NOMO-1 treated with DMSO at 0.1 percent for 48 hours (cell line): ENCODE measurements at regions not wholly inside any gene's neighbourhood (a gene's known extent, or its start where the extent isn't known, plus 50 kb on each side); places are given as distances from the start of the nearest gene placed in this dataset.

Source experiments
- DNase-seq: peaks from one replicate; lab custom pipeline; 2025; ENCODE audit not compliant: unreplicated experiment; lab: John Stamatoyannopoulos, UW

- no peak for DNase-seq
Measured at GRCh38 chr15:93180656-93181055, 91.6 kb upstream of the RGMA start.

DNA sequence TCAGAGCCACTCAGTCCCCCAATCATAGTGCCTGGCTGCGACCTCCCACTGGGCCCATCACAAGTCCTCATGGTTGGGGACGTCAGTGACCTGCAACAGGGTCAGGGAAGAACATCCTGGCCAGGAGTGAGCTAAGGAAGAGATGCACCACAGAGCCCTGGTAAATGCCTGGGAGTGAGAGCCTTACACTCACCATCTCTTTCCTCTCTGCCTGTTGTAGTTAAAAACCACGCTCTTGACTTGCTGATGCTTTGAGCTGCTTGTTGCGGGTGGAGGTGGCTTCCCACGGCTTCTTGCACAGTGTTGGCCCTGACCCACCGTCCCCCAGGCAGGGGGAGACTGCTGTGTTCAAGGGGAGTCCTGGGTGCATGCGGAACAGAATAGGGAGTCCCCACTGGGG is 91.1 kb upstream of the RGMA start:
- no peak for DNase-seq

- DNase-seq, result no peak
Measured at GRCh38 chr15:93179700-93180102, 90.7 kb upstream of the RGMA start.

- peak; percentile 96 for DNase-seq
Measured at GRCh38 chr15:93179072-93179471, 90.1 kb upstream of the RGMA start.

DNA sequence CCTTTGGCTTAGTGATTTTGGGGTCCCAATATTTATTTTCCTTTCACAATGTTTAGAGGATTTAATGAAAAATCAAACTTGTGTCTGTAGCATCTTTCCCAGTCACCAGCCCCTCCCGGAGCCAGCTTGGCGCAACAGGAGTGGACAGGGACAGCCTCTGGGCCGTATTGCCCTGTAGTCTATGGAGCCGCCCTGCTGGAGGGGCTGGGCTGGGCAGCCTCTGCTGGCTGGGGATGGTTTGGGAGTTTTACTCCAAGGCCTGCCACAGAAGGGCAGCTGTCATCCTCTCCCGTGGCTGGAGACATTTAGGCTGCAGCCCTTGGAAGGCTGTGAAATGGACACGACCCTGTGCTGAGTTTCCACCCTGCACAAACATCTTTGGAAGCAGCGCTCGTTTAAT is 89.4 kb upstream of the RGMA start:
- no peak for DNase-seq

GRCh38 chr15:93176065-93176464 is 87.1 kb upstream of the RGMA start:
- DNase-seq, result no peak

DNA sequence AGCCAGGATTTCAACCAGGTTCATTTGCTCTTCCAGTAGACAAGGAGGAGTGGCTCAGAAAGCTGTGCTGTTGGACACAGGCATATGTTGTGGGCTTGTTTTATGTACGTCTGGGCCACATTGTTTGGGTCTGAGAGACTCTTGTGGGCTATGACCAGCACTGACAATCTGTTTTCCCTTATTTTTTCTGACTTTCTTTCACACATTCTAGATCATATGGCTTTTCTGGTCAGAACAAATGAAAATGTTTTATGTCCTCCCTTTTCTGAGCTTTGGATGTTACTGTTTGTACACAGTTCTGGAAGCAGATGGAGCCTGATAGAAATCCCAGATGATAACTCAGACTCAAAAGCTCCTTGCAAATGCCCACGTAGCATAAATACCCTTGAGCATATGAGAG is 85.8 kb upstream of the RGMA start:
- DNase-seq, result no peak

DNA sequence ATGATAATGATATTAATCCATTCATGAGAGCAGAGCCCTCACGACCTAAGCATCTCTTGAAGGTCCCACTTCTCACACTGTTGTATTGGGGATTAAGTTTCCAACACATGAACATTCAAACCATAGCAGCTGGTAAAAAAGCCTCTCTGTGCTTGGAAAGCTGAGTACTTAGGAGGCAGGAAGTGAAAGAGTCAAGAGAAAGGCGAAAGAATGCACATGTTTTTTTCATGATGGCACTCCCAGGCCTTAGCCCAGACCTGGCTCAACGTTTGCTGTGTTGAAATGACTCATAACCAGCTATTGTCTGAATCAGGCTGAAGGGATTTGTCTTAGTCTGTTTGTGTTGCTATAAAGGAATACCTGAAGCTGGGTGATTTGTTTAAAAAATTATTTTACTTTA is 84.4 kb upstream of the RGMA start:
- DNase-seq, result no peak

- DNase-seq, result no peak
Measured at GRCh38 chr15:93171476-93171875, 82.5 kb upstream of the RGMA start.

DNA sequence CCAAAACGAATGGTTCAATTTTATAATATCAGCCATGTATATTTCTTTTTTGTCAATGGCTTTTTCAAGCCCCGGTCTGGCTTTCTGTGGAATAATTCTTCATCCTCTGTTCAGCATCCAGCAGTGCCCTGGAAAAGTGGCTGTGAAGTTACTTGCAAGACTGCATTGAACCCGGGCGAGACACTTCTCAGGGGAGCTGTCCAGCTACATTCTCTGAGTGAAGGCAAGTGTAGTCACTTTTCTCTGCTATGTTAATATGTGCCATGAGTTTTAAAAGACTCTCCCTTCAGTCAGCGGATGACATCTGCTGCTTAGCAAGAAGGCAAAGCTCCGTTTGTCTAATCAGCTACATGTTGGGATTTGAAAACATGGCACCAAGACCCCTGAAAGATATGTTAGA is 81.3 kb upstream of the RGMA start:
- no peak for DNase-seq

DNA sequence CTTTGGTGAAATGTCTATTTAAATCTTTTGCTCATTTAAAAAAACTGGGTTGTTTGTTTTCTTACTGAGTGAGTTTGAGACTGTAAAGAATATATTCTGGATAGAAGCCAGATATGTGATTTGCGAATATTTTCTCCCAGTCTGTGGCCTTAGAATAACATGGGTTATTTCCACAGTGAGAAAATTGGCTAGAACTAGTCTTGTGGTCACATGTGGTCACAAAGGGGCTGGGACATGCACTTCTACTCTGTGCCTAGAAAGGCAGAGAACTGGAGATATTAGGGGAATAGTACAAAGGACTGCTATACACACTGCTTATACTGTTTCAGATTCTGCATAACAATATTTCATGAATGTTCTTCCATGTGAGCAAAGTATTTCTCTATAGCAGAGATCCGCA is 79.9 kb upstream of the RGMA start:
- no peak for DNase-seq

GRCh38 chr15:93167291-93167690 is 78.3 kb upstream of the RGMA start:
- no peak for DNase-seq

DNA sequence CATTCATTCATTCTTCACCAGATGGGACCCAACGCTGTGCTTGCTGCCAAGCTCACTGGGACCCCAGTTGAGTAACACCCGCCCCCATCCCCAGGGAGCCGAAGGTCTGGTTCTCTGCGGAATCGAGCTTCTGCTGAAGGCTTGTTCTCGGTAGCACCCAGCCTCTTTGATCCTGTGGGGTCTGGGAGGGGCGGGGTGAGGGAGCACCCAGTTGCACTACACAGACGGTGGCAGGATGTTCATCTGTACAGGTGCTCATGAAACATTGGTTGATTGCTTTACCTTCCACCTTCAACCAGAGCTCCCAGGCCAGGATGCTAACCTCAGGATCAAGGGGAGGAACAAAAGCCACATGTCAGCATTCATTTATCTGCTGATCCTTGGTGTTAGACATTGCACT is 77.7 kb upstream of the RGMA start:
- DNase-seq, result no peak

DNA sequence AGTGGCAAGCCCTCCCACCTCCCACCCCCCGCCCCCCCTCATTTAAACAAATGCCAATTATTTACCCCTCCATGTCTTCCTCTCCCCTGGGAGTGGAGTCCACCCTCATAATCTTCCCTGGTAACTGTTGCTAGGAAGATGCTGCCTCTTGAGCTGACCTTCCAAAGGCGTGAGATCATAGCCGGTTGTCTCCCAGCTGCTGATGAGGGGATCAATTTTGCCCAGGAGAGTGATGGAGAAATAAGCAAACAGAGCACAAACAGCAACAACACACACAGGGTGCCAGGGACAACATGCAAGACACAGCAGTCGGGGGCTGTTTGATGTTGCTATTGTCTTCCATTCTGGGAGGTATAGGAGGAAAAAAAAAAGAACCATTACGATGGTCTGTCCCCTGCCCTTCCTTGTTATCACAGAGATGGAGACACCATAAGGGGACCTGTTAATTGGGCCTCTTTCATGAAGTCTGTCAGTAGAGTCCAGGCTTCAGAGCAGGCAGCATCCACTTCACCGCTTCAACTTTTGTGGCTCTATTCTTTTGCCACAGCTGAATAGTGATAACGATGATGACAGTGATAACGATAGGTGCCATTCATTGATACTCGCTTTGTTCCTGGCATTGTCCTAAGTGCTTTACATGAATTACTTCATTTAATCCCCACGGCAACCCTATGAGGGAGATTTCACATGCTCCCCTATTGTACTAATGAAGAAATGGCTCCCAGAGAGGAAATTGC is 76.9 kb upstream of the RGMA start:
- DNase-seq, result no peak

DNA sequence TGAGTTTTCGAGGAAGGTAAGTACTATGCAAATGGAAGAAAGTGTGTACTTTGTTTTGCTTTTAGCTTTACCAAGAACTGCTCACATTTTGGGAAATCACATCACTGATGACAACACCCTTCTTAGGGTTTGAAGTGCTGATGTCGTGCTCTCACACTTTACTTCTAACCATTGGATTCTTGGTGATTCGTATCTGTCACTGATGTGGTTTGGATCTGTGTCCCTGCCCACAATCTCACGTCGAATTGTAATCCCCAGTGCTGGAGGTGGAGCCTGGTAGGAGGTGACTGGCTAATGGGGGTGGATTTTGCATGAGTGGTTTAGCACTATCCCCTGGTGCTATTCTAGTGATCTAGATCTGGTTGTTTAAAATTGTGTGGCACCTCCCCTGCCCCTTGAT is 75.4 kb upstream of the RGMA start:
- DNase-seq, result no peak

GRCh38 chr15:93162560-93162959 is 73.5 kb upstream of the RGMA start:
- no peak for DNase-seq

DNA sequence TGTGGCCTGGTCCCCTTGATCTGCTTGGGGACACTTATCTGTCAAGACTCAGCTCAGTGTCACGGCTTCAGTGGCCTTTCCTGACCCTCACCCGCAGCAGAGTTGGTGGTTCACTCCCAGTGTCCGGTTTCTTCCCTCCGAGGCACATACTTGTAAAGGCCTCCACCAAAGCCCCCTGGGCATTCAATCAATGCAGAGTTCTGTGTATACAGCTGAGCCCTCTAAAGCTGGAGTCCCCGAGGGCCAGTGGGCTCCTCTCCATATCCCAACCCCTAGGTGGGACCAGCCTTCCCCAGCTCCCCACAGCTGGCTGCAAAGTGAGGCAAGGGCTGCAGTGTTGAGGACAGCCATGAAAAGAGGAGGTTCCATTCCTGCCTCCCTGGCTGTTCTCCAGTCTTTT is 70.9 kb upstream of the RGMA start:
- no peak for DNase-seq

GRCh38 chr15:93158097-93158900 is 69.3 kb upstream of the RGMA start:
- no peak for DNase-seq

DNA sequence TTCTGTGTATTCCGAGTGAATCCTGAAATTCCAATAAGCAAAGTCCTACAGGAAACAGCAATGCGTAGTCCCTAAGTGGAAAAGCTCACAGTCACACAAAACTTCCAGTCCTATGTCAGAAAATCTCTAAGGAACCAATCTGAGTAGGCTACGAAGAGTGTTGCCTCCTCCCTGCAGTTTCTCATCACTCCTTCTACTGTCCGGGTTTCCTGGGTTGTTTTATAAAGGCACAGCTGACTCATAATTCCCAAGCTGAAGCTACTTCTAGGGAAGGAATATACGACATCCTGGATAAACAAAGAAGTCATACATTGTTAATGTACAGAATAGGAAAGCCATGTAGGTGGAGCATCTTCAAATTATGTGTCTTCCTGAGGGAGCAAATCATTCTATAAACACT is 65.7 kb upstream of the RGMA start:
- no peak for DNase-seq

GRCh38 chr15:93152951-93153350 is 63.9 kb upstream of the RGMA start:
- no peak for DNase-seq

DNA sequence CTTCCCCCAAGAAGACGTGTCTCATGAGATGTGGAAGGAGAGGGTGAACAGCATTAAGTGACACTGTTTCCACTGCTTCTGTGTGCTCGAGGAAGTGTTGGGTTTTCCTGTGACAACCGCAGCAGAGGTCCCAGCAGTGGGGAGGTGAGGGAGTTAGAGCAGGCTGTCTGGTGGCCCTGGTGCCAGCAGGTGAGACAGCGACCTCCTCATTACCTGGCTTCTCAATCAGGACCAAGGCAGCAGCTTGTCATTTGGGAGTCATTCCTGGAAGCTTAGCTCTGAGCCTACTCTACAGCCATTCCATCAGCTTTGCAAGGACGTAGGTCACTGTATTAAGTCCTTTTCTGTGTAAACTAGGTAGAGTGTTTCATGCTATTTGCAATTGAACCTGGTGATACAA is 63.3 kb upstream of the RGMA start:
- no peak for DNase-seq
